Ishikawa (cell line): ENCODE measurements at regions not wholly inside any gene's neighbourhood (a gene's known extent, or its start where the extent isn't known, plus 50 kb on each side); places are given as distances from the start of the nearest gene placed in this dataset.

Experiments used
- CEBPB ChIP-seq: IDR thresholded peaks from 2 replicates; pipeline ENCODE4 v1.6.1; 2012
- CREB1 ChIP-seq: IDR thresholded peaks from 2 replicates; pipeline ENCODE4 v1.6.1; 2012; ENCODE audit warnings: low read depth
- EGR1 ChIP-seq: IDR thresholded peaks from 2 replicates; pipeline ENCODE4 v1.6.1; 2012
- EP300 ChIP-seq: IDR thresholded peaks from 2 replicates; pipeline ENCODE4 v1.6.1; 2012; ENCODE audit warnings: borderline replicate concordance
- FOXM1 ChIP-seq: IDR thresholded peaks from 2 replicates; pipeline ENCODE4 v1.6.1; 2012; ENCODE audit warnings: low read depth, borderline replicate concordance
- NFIC ChIP-seq: IDR thresholded peaks from 2 replicates; pipeline ENCODE4 v1.6.1; 2012
- TAF1 ChIP-seq: IDR thresholded peaks from 2 replicates; pipeline ENCODE4 v1.6.1; 2012; ENCODE audit warnings: low read depth, mild to moderate bottlenecking
- TCF12 ChIP-seq: IDR thresholded peaks from 2 replicates; pipeline ENCODE4 v1.6.1; 2012; ENCODE audit warnings: low read depth
- TEAD4 ChIP-seq: IDR thresholded peaks from 2 replicates; pipeline ENCODE4 v1.6.1; 2012
- TF ChIP-seq, protein P1 (sequence below): IDR thresholded peaks from 2 replicates; pipeline ENCODE4 v1.6.1; 2012

- TF ChIP-seq FOXM1 (no peak), EP300 (no peak), TCF12 (no peak), TEAD4 (no peak), CEBPB (no peak), TAF1 (no peak), EGR1 (no peak), CREB1 (no peak), NFIC (no peak)
- TF ChIP-seq, protein P1, sequence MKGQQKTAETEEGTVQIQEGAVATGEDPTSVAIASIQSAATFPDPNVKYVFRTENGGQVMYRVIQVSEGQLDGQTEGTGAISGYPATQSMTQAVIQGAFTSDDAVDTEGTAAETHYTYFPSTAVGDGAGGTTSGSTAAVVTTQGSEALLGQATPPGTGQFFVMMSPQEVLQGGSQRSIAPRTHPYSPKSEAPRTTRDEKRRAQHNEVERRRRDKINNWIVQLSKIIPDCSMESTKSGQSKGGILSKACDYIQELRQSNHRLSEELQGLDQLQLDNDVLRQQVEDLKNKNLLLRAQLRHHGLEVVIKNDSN = no peak
These were observed 406.1 kb upstream of the MARCKS start for GRCh38 chr6:113451049-113451448.
